Colonic mucosa (tissue), 4 donors: ENCODE measurements at regions not wholly inside any gene's neighbourhood (a gene's known extent, or its start where the extent isn't known, plus 50 kb on each side); places are given as distances from the start of the nearest gene placed in this dataset.

Experiments
- DNase-seq: peaks from one replicate; pipeline ENCODE4 v3.0.0-alpha.2; 2020
- H3K27ac ChIP-seq: fragments of 200-600 bp; one replicate; pipeline ENCODE4 v1.8.0; 2021
- H3K27me3 ChIP-seq: fragments of 200-600 bp; one replicate; pipeline ENCODE4 v1.8.0; 2021
- H3K36me3 ChIP-seq: fragments of 200-600 bp; one replicate; pipeline ENCODE4 v1.8.0; 2021
- H3K4me1 ChIP-seq: fragments of 200-600 bp; one replicate; pipeline ENCODE4 v1.8.0; 2021; ENCODE audit warnings: mild to moderate bottlenecking
- H3K4me3 ChIP-seq: fragments of 200-600 bp; one replicate; pipeline ENCODE4 v1.8.0; 2021
- H3K9ac ChIP-seq, 2 donors: one replicate each; pipeline ENCODE4 v1.7.0; 2013; ENCODE audit warnings: control low read depth in 2 of 2, low read depth in 2 of 2, low read length in 2 of 2
- H3K9me3 ChIP-seq: fragments of 200-600 bp; one replicate; pipeline ENCODE4 v1.8.0; 2021
- CTCF ChIP-seq: fragments of 200-600 bp; IDR thresholded peaks from one replicate; pipeline ENCODE4 v1.8.0; 2022; ENCODE audit warnings: antibody characterized with exemption, mild to moderate bottlenecking
- intact Hi-C: fragments of 100-400 bp; cut with DNase I; formaldehyde crosslinking; loops from one replicate; pipeline ENCODE4 v1.14.1; 2022
- donor health status: healthy.
- donor health status: DM: no; HTN: no; CAD: no.
- donor health status: DM: no; HTN: no; CAD: no.

GRCh38 chr3:194784361-194784760 is 98.7 kb downstream of the FAM43A start:
- Histone ChIP-seq H3K4me3 (no peak overlapping the region), H3K27me3 (no peaks in the 10 kb centered on the region), H3K9ac (no peak overlapping the region), H3K4me1 (no peaks in the 10 kb centered on the region), H3K27ac (no peak overlapping the region), H3K9me3 (no peaks in the 10 kb centered on the region), H3K36me3 (no peaks in the 10 kb centered on the region)
- intact Hi-C loops = no loop called here
- TF ChIP-seq CTCF = no peak
- no peak for DNase-seq

DNA sequence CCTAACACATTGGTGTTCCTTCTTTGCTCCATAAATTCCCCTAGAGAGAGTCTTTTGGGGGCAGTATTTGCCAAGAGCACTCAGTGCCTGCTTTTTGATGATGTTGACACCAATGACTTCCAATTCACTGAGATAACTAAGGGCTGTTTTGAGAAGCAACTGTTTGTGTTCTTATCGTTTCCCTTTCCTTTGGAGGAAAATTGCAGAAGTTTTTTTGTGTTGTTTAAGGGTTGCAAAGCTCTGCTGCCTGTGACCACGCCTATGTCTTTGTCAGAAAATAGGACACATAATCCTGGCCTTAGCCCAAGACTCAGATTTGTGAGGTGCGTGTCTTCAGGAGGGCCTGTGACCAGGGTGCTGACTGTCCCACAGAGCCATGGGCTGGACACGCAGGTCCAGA is 99.6 kb downstream of the FAM43A start:
- H3K27ac ChIP-seq = no peak overlapping the region
- TF ChIP-seq CTCF = no peak
- intact Hi-C loops = no loop called here
- H3K9ac ChIP-seq = no peak overlapping the region
- DNase-seq = no peak
- no peaks in the 10 kb centered on the region for H3K36me3 ChIP-seq
- no peaks in the 10 kb centered on the region for H3K27me3 ChIP-seq
- no peaks in the 10 kb centered on the region for H3K4me1 ChIP-seq
- H3K4me3 ChIP-seq = no peak overlapping the region
- no peaks in the 10 kb centered on the region for H3K9me3 ChIP-seq

DNA sequence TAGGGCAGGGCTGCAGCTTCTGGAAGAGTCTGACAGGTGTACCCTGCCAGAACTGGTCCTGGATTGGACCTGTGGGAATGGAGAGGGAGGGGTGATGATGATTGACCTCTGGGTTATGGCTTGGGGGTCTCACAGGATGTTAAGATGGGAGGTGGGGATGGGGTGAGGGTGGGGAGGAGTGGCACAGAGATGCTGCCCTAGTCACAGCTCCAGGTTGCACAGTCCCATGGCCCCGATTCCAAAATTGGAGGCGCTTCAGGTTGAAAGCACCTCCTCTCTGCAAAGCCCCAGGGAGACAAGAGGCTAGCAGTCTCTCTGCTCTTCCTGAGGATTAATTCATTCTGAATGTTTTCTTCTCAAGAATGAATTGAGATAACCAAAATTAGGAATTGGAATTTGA is 101.4 kb downstream of the FAM43A start:
- no peaks in the 10 kb centered on the region for H3K27me3 ChIP-seq
- H3K9ac ChIP-seq = no peak overlapping the region
- no peaks in the 10 kb centered on the region for H3K9me3 ChIP-seq
- intact Hi-C loops = no loop called here
- H3K4me1 ChIP-seq = no peaks in the 10 kb centered on the region
- DNase-seq = no peak
- H3K4me3 ChIP-seq = no peak overlapping the region
- no peak overlapping the region for H3K27ac ChIP-seq
- TF ChIP-seq CTCF = no peak
- no peaks in the 10 kb centered on the region for H3K36me3 ChIP-seq

- Histone ChIP-seq H3K4me1 (no peaks in the 10 kb centered on the region), H3K36me3 (no peaks in the 10 kb centered on the region), H3K9me3 (no peaks in the 10 kb centered on the region), H3K27me3 (no peaks in the 10 kb centered on the region), H3K4me3 (no peak overlapping the region), H3K27ac (no peak overlapping the region), H3K9ac (no peak overlapping the region)
- intact Hi-C loops = no loop called here
- no peak for DNase-seq
- TF ChIP-seq CTCF = no peak
Observed at GRCh38 chr3:194787650-194788049, 102.0 kb downstream of the FAM43A start.

DNA sequence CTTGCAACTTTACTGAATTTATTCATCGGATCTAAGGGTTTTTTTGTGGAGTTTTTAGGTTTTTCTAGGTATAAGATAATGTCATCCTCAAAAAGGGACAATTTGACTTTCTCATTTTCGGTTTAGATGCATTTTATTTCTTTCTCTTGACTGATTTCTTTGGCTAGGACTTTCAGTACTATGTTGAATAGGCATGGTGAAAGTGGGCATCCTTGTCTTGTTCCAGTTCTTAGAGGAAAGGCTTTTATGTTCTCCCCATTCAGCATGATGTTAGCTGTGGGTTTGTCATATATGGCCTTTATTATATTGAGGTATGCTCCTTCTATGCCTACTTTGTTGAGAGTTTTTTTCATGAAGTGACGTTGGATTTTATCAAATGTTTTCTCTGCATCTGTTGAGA is 106.7 kb downstream of the FAM43A start:
- Histone ChIP-seq H3K9me3 (no peaks in the 10 kb centered on the region), H3K9ac (no peak overlapping the region), H3K4me1 (no peaks in the 10 kb centered on the region), H3K4me3 (no peak overlapping the region), H3K27me3 (no peaks in the 10 kb centered on the region), H3K27ac (no peak overlapping the region), H3K36me3 (no peaks in the 10 kb centered on the region)
- intact Hi-C loops = no loop called here
- no peak for DNase-seq
- TF ChIP-seq CTCF = no peak
